Liver (tissue), 8 donors: ENCODE measurements at regions not wholly inside any gene's neighbourhood (a gene's known extent, or its start where the extent isn't known, plus 50 kb on each side); places are given as distances from the start of the nearest gene placed in this dataset.

Experiments used
- DNase-seq: peaks from one replicate; pipeline ENCODE4 v3.0.0-alpha.2; 2017; ENCODE audit warnings: low spot score
- H3K27ac ChIP-seq, 2 donors: one replicate each; pipeline ENCODE4 v1.7.0; 2013; ENCODE audit warnings: inconsistent platforms in 2 of 2, low read length in 2 of 2, control low read depth in 1 of 2, low read depth in 1 of 2, mild to moderate bottlenecking in 1 of 2
- H3K27me3 ChIP-seq, 4 donors: one replicate each; pipeline versions ENCODE4 v1.6.1 to v1.7.0; 2013; ENCODE audit warnings: low read length in 3 of 4, inconsistent platforms in 1 of 4, mild to moderate bottlenecking in 1 of 4, moderate library complexity in 1 of 4; ENCODE audit not compliant: control insufficient read depth in 4 of 4, insufficient read depth in 4 of 4
- H3K36me3 ChIP-seq, 4 donors: one replicate each; pipeline versions ENCODE4 v1.6.1 to v1.7.0; 2013; ENCODE audit warnings: low read length in 3 of 4, mild to moderate bottlenecking in 3 of 4, low read depth in 1 of 4, moderate library complexity in 1 of 4; ENCODE audit not compliant: control insufficient read depth in 4 of 4, insufficient read depth in 3 of 4
- H3K4me1 ChIP-seq, 4 donors: one replicate each; pipeline versions ENCODE4 v1.6.1 to v1.7.0; 2013; ENCODE audit warnings: low read length in 3 of 4, mild to moderate bottlenecking in 3 of 4, moderate library complexity in 1 of 4; ENCODE audit not compliant: control insufficient read depth in 4 of 4, insufficient read depth in 4 of 4
- H3K4me3 ChIP-seq, 3 donors: one replicate each; pipeline versions ENCODE4 v1.6.1 to v1.7.0; 2013; ENCODE audit warnings: low read length in 3 of 3, control low read depth in 1 of 3, low read depth in 1 of 3, mild to moderate bottlenecking in 1 of 3
- H3K9ac ChIP-seq, 2 donors: one replicate each; pipeline ENCODE4 v1.7.0; 2013; ENCODE audit warnings: low read length in 2 of 2, mild to moderate bottlenecking in 2 of 2, moderate library complexity in 2 of 2, control low read depth in 1 of 2, low read depth in 1 of 2
- H3K9me3 ChIP-seq, 4 donors: one replicate each; pipeline versions ENCODE4 v1.6.1 to v1.7.0; 2013; ENCODE audit warnings: low read length in 3 of 4; ENCODE audit not compliant: control insufficient read depth in 4 of 4
- CTCF ChIP-seq: fragments of 150-350 bp; IDR thresholded peaks from 2 replicates; pipeline ENCODE4 v1.5.1; 2017; ENCODE audit warnings: improper control_type of control experiment, low read depth, low read length; ENCODE audit not compliant: missing input control
- EGR1 ChIP-seq, 2 donors: IDR thresholded peaks; 2 replicates each; pipeline ENCODE4 v1.6.1; 2016 to 2018; ENCODE audit warnings: antibody characterized with exemption in 2 of 2, low read depth in 2 of 2
- FOXA1 ChIP-seq: IDR thresholded peaks from 2 replicates; pipeline ENCODE4 v1.6.1; 2016; ENCODE audit warnings: antibody characterized with exemption
- FOXA2 ChIP-seq: IDR thresholded peaks from 2 replicates; pipeline ENCODE4 v1.6.1; 2016; ENCODE audit warnings: antibody characterized with exemption
- GABPA ChIP-seq, 2 donors: IDR thresholded peaks in 1 of 2; conservative IDR thresholded peaks in 1 of 2; 2 replicates each; pipeline ENCODE4 v1.6.1; 2016; ENCODE audit warnings: antibody characterized with exemption in 2 of 2, mild to moderate bottlenecking in 1 of 2, moderate library complexity in 1 of 2
- HNF4A ChIP-seq, 2 donors: conservative IDR thresholded peaks; 2 replicates each; pipeline ENCODE4 v1.6.1; 2016; ENCODE audit warnings: antibody characterized with exemption in 2 of 2, mild to moderate bottlenecking in 2 of 2
- HNF4G ChIP-seq: IDR thresholded peaks from 2 replicates; pipeline ENCODE4 v1.6.1; 2016; ENCODE audit warnings: antibody characterized with exemption
- JUND ChIP-seq, 2 donors: IDR thresholded peaks; 2 replicates each; pipeline ENCODE4 v1.6.1; 2016; ENCODE audit warnings: antibody characterized with exemption in 2 of 2
- MAX ChIP-seq: IDR thresholded peaks from 2 replicates; pipeline ENCODE4 v1.6.1; 2016; ENCODE audit warnings: antibody characterized with exemption
- RAD21 ChIP-seq, 2 donors: IDR thresholded peaks; 2 replicates each; pipeline ENCODE4 v1.6.1; 2016; ENCODE audit warnings: antibody characterized with exemption in 2 of 2, mild to moderate bottlenecking in 2 of 2
- REST ChIP-seq: IDR thresholded peaks from 2 replicates; pipeline ENCODE4 v1.6.1; 2016; ENCODE audit warnings: antibody characterized with exemption, mild to moderate bottlenecking
- RXRA ChIP-seq, 2 donors: IDR thresholded peaks; 2 replicates each; pipeline ENCODE4 v1.6.1; 2017 to 2018; ENCODE audit warnings: antibody characterized with exemption in 2 of 2, mild to moderate bottlenecking in 1 of 2
- SP1 ChIP-seq: IDR thresholded peaks from 2 replicates; pipeline ENCODE4 v1.6.1; 2018; ENCODE audit warnings: antibody characterized with exemption, mild to moderate bottlenecking
- TAF1 ChIP-seq: conservative IDR thresholded peaks from 2 replicates; pipeline ENCODE4 v1.6.1; 2016; ENCODE audit warnings: antibody characterized with exemption, mild to moderate bottlenecking
- YY1 ChIP-seq: IDR thresholded peaks from 2 replicates; pipeline ENCODE4 v1.6.1; 2016; ENCODE audit warnings: antibody characterized with exemption, mild to moderate bottlenecking
- ZBTB33 ChIP-seq: IDR thresholded peaks from 2 replicates; pipeline ENCODE4 v1.6.1; 2016; ENCODE audit warnings: antibody characterized with exemption
- WGBS: extraction: QIAGEN DNeasy Blood & Tissue Kit; methylation state at CpG from one replicate; pipeline ENCODE4 v1.1.7; 2013; 5-methylcytosine and 5-hydroxymethylcytosine counted together
- donor health status: healthy.
- donor health status: healthy.
- donor health status: healthy.
- donor health status: healthy.
- donor health status: healthy.

GRCh38 chr11:13884158-13884799 is 78.2 kb upstream of the SPON1 start:
- WGBS: 82% methylated on average over 9 of the region's 9 CpGs
- no peak for DNase-seq
- no peak for TF ChIP-seq SP1

GRCh38 chr11:13885083-13885482 is 77.4 kb upstream of the SPON1 start:
- Histone ChIP-seq H3K9ac (no peak overlapping the region), H3K27me3 (no peaks in the 10 kb centered on the region), H3K27ac (no peak overlapping the region), H3K4me3 (no peak overlapping the region), H3K9me3 (no peaks in the 10 kb centered on the region), H3K36me3 (no peaks in the 10 kb centered on the region), H3K4me1 (no peaks in the 10 kb centered on the region)
- TF ChIP-seq GABPA (IDR thresholded peaks at IDR 0.05 in 1 of 2, conservative IDR thresholded peaks at IDR 0.05 in 1 of 2) (no peak), FOXA2 (no peak), HNF4G (no peak), TAF1 (no peak), YY1 (no peak), JUND (IDR thresholded peaks at IDR 0.05) (no peak), EGR1 (IDR thresholded peaks at IDR 0.05; ENCODE audit: low read depth in 2 of 2) (no peak), RAD21 (IDR thresholded peaks at IDR 0.05) (no peak), MAX (no peak), ZBTB33 (no peak), HNF4A (conservative IDR thresholded peaks at IDR 0.05) (no peak), CTCF (no peak), RXRA (IDR thresholded peaks at IDR 0.05) (no peak)
- WGBS: 96% methylated on average over 1 of the region's 1 CpG
- no peak for DNase-seq

More at GRCh38 chr11:13884158-13884799, 78.2 kb upstream of the SPON1 start:
- H3K27ac ChIP-seq: no peak overlapping the region
- no peaks in the 10 kb centered on the region for H3K4me1 ChIP-seq
- H3K9ac ChIP-seq: no peak overlapping the region
- no peak overlapping the region for H3K4me3 ChIP-seq
- no peaks in the 10 kb centered on the region for H3K9me3 ChIP-seq
- no peaks in the 10 kb centered on the region for H3K27me3 ChIP-seq
- no peaks in the 10 kb centered on the region for H3K36me3 ChIP-seq

- no peak overlapping the region for H3K27ac ChIP-seq
- H3K9ac ChIP-seq: no peak overlapping the region
- 76% methylated on average over 8 of the region's 8 CpGs for WGBS
- no peaks in the 10 kb centered on the region for H3K27me3 ChIP-seq
- no peaks in the 10 kb centered on the region for H3K9me3 ChIP-seq
- H3K4me3 ChIP-seq: no peak overlapping the region
- H3K4me1 ChIP-seq: no peaks in the 10 kb centered on the region
- no peak for DNase-seq
- H3K36me3 ChIP-seq: no peaks in the 10 kb centered on the region
- no peak for TF ChIP-seq YY1
- TF ChIP-seq FOXA1: no peak
- TF ChIP-seq CTCF: no peak
- TF ChIP-seq REST: no peak
- TF ChIP-seq GABPA (IDR thresholded peaks at IDR 0.05 in 1 of 2, conservative IDR thresholded peaks at IDR 0.05 in 1 of 2): no peak
- TF ChIP-seq MAX: no peak
- no peak for TF ChIP-seq RAD21 (IDR thresholded peaks at IDR 0.05)
- TF ChIP-seq HNF4A (conservative IDR thresholded peaks at IDR 0.05): no peak
- no peak for TF ChIP-seq JUND (IDR thresholded peaks at IDR 0.05)
- no peak for TF ChIP-seq SP1
Observed at GRCh38 chr11:13889552-13890249, 72.8 kb upstream of the SPON1 start.
